ENCODE measurements at regions not wholly inside any gene's neighbourhood (a gene's known extent, or its start where the extent isn't known, plus 50 kb on each side); places are given as distances from the start of the nearest gene placed in this dataset.

DNA sequence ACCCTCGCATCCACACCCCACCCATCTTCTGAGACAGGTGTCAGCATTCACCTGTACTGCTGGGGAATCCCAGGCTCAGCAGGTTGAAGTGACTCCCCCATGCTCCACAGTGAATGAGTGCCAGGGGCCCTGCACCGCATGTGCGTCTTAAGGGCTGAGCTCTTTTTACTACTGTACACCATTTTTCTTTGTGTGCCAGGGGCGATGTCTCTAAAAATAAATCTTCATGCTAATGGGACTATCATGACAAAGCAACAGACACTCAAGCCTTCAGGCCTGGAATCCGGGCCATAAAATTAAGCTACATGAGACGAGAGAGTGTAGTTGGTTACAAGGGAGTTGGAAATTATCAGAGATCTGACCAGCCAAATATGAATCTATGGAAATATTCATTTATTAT lies 294.8 kb downstream of the LPIN1 start:
- ATAC-seq (ENCODE audit: low read depth) = no peak
- TF ChIP-seq CTCF (IDR thresholded peaks at IDR 0.05; ENCODE audit: poor library complexity, severe bottlenecking) = no peak
- no peak for DNase-seq (ENCODE audit: low spot score)

DNA sequence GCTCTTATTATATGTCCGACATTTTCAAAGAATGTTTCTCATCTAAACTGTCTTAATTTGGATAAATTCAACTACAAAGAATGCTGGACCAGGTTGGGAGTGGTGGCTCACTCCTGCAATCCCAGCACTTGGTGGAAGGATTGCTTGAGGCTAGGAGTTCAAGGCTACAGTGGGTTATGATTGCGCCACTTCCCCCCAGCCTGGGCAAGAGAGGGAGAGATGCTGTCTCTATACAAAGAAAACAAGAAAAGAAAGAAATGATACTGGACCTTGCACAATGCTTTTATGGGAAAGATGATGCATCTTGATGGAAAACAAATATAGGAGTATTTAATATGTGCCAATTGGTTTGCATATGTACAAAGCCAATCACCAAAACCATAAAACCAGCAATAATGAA lies 296.7 kb downstream of the LPIN1 start:
- no peak for ATAC-seq (ENCODE audit: low read depth)
- peaks cover 9% of the 10 kb centered on the region for H3K4me1 ChIP-seq (ENCODE audit: insufficient read depth, poor library complexity, severe bottlenecking)

More for the DNA sequence above, 294.8 kb downstream of the LPIN1 start:
- H3K27ac ChIP-seq (ENCODE audit: poor library complexity, severe bottlenecking) = no peak overlapping the region
- no peak overlapping the region for H3K4me3 ChIP-seq (ENCODE audit: severe bottlenecking)
- H3K4me1 ChIP-seq (ENCODE audit: insufficient read depth, poor library complexity, severe bottlenecking) = peaks cover under 1% of the 10 kb centered on the region
- H3K36me3 ChIP-seq (ENCODE audit: low read depth) = no peaks in the 10 kb centered on the region
- H3K9me3 ChIP-seq (ENCODE audit: severe bottlenecking) = no peaks in the 10 kb centered on the region
- H3K27me3 ChIP-seq (ENCODE audit: insufficient read depth, poor library complexity, severe bottlenecking) = no peaks in the 10 kb centered on the region

GRCh38 chr2:12044857-12045256 lies 298.4 kb downstream of the LPIN1 start:
- no peak for DNase-seq (ENCODE audit: low spot score)
- Histone ChIP-seq H3K27me3 (ENCODE audit: insufficient read depth, poor library complexity, severe bottlenecking) (no peaks in the 10 kb centered on the region), H3K27ac (ENCODE audit: poor library complexity, severe bottlenecking) (no peak overlapping the region), H3K9me3 (ENCODE audit: severe bottlenecking) (no peaks in the 10 kb centered on the region), H3K4me3 (ENCODE audit: severe bottlenecking) (no peak overlapping the region), H3K36me3 (ENCODE audit: low read depth) (no peaks in the 10 kb centered on the region), H3K4me1 (ENCODE audit: insufficient read depth, poor library complexity, severe bottlenecking) (peaks cover 9% of the 10 kb centered on the region)
- ATAC-seq (ENCODE audit: low read depth) = no peak
- no peak for TF ChIP-seq CTCF (IDR thresholded peaks at IDR 0.05; ENCODE audit: poor library complexity, severe bottlenecking)

More for the DNA sequence above, 296.7 kb downstream of the LPIN1 start:
- Histone ChIP-seq H3K4me3 (ENCODE audit: severe bottlenecking) (no peak overlapping the region), H3K27ac (ENCODE audit: poor library complexity, severe bottlenecking) (no peak overlapping the region), H3K9me3 (ENCODE audit: severe bottlenecking) (no peaks in the 10 kb centered on the region), H3K27me3 (ENCODE audit: insufficient read depth, poor library complexity, severe bottlenecking) (no peaks in the 10 kb centered on the region), H3K36me3 (ENCODE audit: low read depth) (no peaks in the 10 kb centered on the region)
- DNase-seq (ENCODE audit: low spot score) = no peak
- no peak for TF ChIP-seq CTCF (IDR thresholded peaks at IDR 0.05; ENCODE audit: poor library complexity, severe bottlenecking)

DNA sequence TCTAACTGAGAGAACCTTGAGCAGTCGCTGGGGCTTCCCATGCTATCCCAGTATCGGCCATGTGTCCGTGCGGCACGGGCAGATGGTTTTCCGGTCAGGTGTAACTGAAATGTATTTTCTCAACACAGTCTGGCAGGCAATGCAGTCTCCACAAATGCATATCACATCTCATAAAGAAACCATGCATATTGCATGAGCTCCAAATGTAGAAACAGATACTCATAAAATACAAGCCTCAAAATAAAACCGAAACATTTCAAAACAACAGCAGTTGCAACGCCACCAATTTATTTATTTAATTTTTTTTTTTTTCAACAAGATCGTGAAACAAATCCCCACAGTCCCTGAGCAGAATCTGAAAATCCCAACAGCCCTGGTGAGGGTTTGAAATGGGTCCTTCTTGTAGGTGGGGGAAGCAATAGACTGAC lies 299.4 kb downstream of the LPIN1 start:
- ATAC-seq (ENCODE audit: low read depth) = no peak
- peaks cover 14% of the 10 kb centered on the region for H3K4me1 ChIP-seq (ENCODE audit: insufficient read depth, poor library complexity, severe bottlenecking)

More for the DNA sequence above, 299.4 kb downstream of the LPIN1 start:
- TF ChIP-seq CTCF (IDR thresholded peaks at IDR 0.05; ENCODE audit: poor library complexity, severe bottlenecking) = no peak
- H3K27me3 ChIP-seq (ENCODE audit: insufficient read depth, poor library complexity, severe bottlenecking) = no peaks in the 10 kb centered on the region
- peak overlapping the region; percentile 46 for H3K27ac ChIP-seq (ENCODE audit: poor library complexity, severe bottlenecking)
- DNase-seq (ENCODE audit: low spot score) = no peak
- no peak overlapping the region for H3K4me3 ChIP-seq (ENCODE audit: severe bottlenecking)
- no peaks in the 10 kb centered on the region for H3K9me3 ChIP-seq (ENCODE audit: severe bottlenecking)
- H3K36me3 ChIP-seq (ENCODE audit: low read depth) = no peaks in the 10 kb centered on the region
